GM21367 (cell line): ENCODE measurements at regions not wholly inside any gene's neighbourhood (a gene's known extent, or its start where the extent isn't known, plus 50 kb on each side); places are given as distances from the start of the nearest gene placed in this dataset.
"Not testable (repeated sequence)": the region's sequence is repeated elsewhere in the genome, so short reads cannot be mapped to it uniquely, and the experiment has no call there.

Experiments
- ATAC-seq: cut with Tn5 transposase; IDR thresholded peaks from one replicate; pipeline ENCODE4 v1.9.1; 2021; ENCODE audit not compliant: unreplicated experiment

DNA sequence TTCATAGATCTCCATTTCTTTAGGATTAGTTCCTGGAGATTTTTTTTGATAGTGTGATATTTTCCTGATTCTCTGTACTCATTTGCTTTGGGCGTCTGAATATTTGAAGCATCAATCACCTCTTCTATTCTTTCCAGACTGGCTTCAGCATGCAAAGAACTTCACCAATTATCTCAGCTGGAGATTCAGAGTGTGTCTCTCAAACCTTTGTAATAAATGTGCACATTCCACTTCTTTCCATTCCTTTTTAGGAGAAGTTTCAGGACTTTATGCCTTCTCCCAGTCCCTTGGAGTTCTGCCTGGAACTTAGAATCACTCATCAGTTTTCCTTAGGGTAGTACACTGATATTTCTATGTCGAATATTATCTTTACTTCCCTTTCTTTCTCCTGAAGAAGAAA, 334.8 kb downstream of the TEX13C start:
- ATAC-seq, result no peak

DNA sequence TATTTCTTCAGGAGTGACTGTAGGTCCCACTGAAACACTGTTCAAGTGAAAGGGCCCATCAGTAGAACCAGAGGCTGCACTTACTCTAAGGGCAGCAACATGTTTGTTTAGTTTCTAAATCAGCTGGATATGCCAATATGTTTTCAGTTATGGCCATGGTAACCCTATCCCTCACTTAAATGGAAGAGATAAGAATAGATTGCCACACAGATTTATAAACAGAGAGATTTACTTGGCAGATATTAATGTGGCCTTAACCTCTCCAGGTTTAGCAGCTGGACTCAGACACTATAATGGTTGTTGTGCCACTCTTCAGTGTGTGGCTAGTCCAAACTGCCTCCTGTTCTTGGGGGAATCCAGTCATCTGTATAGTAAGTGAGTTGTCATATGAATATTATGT, 354.1 kb downstream of the TEX13C start:
- ATAC-seq, result no peak

DNA sequence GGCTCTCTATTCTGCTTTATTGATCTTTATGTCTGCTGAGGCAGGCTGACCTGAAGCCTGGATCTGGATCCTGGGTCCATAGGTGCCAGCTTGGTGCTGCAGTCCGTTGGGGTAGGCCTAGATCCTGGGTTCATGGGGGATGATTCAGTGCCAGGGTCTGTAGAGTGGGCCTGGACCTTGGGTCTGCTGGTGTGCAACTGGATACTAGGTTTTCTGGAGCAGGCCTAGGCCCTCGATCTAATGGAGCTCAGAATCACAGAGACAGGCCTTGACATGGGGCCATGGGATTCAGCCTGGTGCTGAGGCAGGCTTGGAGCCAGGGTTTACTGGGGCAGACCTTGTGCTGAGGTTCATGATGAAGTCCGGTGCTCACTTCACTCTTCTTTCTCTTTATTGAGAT, 358.6 kb downstream of the TEX13C start:
- no peak for ATAC-seq

GRCh38 chrX:125680366-125680765, 360.7 kb downstream of the TEX13C start:
- no peak for ATAC-seq

DNA sequence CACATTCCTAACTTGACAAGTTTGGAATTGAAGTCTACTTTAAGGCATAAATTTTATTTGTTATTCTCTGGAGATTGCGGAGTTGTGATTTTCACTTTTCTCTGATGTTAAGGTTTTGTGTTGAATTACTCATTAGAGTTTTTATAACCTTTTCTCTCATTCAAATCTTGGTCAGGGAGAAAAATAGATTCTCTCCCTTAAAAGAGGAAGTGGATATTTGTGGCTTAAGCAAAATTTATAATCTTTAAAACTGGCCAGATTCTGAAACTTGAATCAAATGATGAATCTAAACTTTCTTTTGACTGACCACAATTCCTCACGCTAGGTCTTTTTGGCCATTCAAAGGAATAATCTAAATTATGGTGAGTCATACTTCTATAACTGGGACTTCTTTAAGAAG, 361.4 kb downstream of the TEX13C start:
- ATAC-seq, result peak; percentile 49

DNA sequence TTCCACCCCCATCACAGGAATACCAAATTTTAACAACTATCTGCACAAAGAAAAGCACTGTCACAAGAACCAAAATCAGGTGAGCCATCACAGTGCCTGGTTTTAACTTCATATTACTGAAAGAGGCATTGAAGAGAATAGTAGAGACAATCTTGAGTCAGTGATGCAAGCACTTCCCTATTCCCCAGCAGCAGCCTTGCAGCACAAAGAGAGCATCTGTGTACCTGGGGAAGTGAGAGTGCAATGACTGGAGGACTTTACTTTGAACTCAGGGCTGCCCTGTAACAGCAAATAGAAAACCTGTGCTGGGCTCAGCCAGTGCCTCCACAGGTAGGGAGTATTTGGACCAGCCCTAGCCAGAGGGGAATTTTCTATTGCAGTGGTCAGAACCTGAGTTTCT, 361.8 kb downstream of the TEX13C start:
- peak; percentile 84 for ATAC-seq

DNA sequence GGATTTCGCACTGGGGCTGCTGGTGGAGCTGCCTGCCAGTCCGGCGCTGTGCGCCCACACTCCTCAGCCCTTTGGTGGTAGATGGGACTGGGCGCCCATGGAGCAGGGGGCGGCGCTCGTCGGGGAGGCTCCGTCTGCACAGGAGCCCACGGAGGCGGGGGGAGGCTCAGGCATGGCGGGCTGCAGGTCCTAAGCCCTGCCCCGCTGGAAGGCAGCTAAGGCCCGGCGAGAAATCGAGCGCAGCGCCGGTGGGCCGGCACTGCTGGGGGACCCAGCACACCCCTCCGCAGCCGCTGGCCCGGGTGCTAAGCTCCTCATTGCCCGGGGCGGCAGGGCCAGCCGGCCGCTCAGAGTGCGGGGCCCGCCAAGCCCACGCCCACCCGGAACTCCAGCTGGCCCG, 370.9 kb downstream of the TEX13C start:
- not testable (repeated sequence) for ATAC-seq

- no peak for ATAC-seq
Measured at GRCh38 chrX:125694171-125694570, 374.5 kb downstream of the TEX13C start.

DNA sequence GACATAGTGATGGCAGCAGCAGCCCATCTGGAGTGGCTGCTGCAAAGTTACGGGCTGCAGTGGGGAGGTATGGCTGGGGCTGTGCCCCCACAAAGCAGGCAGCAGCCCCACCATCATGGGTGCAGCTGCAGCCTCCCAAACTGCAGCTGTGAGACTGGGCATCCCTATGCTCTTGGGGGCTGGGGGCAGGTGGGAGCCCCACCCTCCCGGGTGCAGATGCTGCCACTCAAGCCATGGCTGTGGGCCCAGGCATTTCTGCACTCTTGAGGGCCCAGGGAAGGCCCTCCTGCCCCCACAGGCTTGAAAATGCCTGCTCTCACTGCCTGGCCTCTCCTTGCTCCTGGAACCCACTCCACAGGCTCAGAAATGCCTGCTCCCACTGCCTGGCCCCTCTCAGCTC, 389.4 kb downstream of the TEX13C start:
- no peak for ATAC-seq

- no peak for ATAC-seq
Measured at GRCh38 chrX:125709532-125709931, 389.9 kb downstream of the TEX13C start.

- ATAC-seq, result no peak
Measured at GRCh38 chrX:125710403-125711062, 390.9 kb downstream of the TEX13C start.

DNA sequence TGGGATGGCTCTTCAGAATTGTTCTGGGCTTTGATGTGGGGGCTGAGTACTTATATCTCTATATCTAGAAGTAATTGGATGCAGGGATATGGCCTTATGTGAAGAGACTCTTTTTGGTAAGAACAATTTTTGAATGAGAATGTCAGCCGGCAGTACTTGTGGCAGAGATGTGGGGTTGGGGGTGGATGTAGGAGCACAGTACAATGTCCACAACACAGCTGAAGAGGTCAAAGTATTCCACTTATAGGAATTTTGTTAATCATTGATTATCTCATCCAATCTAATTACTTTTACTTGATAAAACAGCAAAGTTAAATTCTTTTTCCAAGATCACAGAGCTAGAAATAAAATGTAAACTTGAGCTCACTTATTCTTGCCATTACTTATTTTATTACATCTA, 391.4 kb downstream of the TEX13C start:
- no peak for ATAC-seq

DNA sequence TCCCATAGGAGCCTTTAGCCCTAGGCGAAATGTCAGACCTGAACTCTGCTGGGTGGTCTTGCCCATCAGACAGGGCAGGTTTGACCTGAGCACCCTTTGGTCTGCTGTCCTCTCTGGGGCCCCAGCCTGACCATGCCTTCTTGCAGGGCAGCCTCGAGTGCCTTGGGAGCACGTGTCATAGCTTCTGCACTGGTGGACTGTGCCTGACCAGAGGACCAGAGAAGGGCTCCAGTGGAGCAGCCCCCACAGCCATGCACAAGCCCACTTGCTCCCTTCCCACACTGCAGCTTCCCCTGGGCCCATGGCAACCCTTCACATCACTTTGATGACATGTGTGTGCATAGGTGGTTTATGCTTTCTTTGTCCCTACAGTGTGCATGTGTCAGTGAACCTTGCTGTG, 394.0 kb downstream of the TEX13C start:
- ATAC-seq, result no peak

DNA sequence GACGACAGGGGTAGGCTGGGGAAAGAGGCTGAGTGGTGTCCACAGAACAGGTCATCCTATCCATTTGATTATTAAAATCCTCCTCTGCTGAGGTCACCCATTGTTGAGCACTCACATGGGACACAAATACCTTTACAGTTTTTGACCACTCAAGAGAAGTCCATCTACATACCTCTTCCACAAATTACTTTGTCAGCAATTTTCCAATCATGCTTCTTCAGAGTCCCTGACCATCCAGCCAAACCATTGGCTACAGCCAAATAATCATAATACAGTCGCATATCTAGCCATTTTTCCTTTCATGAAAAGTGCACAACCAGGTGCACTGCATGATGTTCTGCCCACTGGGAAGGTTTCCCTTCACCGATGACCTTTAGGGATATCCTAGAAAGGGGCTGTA, 407.4 kb downstream of the TEX13C start:
- no peak for ATAC-seq

- no peak for ATAC-seq
Measured at GRCh38 chrX:125736008-125736729, 416.5 kb downstream of the TEX13C start.

- ATAC-seq, result no peak
Measured at GRCh38 chrX:125742811-125743210, 423.1 kb downstream of the TEX13C start.

- ATAC-seq, result no peak
Measured at GRCh38 chrX:125744914-125745313, 421.2 kb downstream of the DCAF12L2 start.

DNA sequence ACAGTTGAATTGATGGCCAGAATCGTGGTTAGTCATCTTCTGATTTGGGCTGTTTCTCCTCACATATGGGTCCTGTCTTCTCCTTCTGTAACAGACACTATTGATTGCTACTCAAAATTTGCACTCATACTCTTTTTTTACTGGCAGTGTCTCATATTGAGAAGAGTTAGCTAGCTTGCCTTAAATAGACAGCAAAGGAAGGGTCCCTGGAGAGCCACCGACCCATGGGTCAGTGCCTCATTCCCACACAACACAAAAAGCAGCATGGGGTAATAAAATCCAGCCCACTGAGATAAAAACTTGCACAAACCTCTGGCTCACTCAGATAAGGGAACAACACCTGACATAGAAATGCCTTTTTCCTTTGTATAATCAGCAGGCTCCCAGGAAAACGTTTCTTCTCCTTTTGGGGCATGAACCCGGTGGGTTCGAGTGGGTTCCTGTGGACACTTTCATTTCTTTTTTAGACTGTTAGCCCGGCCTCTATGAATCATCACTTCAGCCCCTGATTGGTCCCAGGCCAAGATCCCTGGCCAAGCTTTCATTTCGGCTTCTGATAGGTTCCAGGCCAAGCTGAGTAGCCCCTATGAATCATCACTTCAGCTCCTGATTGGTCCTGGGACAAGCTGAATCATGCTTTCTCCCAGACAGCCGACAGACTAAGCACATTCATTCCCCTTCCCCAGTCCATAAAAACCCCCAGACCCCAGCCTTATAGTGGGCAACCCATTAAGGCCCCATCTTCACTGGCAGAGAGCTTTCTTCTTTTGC, 408.1 kb downstream of the DCAF12L2 start:
- ATAC-seq, result no peak

DNA sequence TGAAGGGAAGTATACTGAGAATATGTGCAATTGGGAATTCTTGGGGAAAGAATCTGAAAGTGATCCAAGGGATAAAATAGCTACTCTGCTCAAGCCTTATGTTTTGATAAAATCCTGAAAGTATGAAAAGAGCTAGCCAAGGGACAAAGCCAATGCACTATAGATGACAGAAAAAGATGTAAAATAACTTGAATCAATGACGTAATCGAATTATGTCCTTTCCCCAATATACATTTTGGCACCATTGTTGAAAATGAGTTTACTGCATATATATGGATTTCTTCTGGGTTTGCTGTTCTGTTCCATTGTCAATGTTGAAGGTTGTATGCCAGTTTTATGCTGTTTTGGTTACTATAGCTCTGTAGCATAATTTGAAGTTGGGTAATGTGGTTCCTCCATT, 407.3 kb downstream of the DCAF12L2 start:
- no peak for ATAC-seq

GRCh38 chrX:125762954-125763353, 403.1 kb downstream of the DCAF12L2 start:
- ATAC-seq, result no peak

GRCh38 chrX:125765347-125765746, 400.7 kb downstream of the DCAF12L2 start:
- no peak for ATAC-seq

- no peak for ATAC-seq
Measured at GRCh38 chrX:125769628-125770027, 396.5 kb downstream of the DCAF12L2 start.
